C4-2B (cell line): ENCODE measurements at regions not wholly inside any gene's neighbourhood (a gene's known extent, or its start where the extent isn't known, plus 50 kb on each side); places are given as distances from the start of the nearest gene placed in this dataset.

Source experiments
- ZFX ChIP-seq: fragments of 450-650 bp; IDR thresholded peaks from 2 replicates; pipeline ENCODE4 v1.6.1; 2017
- TF ChIP-seq, protein P1 (sequence below): fragments of 450-650 bp; conservative IDR thresholded peaks from 2 replicates; pipeline ENCODE4 v1.5.1; 2017; ENCODE audit warnings: mild to moderate bottlenecking

DNA sequence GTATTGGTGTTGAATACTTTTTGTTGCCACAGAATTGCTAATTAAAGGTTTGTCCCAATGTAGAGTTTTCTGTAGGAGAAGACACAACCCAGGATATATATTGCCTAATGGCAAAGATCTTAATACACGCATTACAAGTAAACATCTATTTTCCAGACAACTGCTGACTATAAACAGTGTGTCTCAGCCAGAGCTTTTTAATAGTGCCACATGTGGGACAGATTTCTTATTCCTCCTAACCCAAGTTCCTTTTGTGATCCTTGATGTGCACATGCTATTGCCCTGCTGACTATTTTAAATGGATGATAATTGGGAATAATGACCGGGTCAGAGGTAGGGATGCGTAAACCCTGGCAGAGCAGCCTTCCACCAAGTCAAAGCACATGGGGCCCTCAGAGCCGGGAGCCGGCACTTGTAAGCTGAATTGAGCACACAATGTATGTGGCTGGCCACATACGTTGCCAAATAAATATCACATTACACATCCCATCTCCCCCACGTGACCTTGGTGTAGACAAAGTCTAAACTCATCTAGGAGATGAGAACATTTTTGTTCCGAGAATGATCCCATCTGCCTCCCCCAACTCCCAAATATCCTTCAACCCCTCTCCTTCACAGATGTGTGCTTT, 209.8 kb upstream of the NFIA start:
- TF ChIP-seq, protein P1, sequence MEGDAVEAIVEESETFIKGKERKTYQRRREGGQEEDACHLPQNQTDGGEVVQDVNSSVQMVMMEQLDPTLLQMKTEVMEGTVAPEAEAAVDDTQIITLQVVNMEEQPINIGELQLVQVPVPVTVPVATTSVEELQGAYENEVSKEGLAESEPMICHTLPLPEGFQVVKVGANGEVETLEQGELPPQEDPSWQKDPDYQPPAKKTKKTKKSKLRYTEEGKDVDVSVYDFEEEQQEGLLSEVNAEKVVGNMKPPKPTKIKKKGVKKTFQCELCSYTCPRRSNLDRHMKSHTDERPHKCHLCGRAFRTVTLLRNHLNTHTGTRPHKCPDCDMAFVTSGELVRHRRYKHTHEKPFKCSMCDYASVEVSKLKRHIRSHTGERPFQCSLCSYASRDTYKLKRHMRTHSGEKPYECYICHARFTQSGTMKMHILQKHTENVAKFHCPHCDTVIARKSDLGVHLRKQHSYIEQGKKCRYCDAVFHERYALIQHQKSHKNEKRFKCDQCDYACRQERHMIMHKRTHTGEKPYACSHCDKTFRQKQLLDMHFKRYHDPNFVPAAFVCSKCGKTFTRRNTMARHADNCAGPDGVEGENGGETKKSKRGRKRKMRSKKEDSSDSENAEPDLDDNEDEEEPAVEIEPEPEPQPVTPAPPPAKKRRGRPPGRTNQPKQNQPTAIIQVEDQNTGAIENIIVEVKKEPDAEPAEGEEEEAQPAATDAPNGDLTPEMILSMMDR: no peak
- no peak for TF ChIP-seq ZFX
